H9 (cell line): ENCODE measurements at regions not wholly inside any gene's neighbourhood (a gene's known extent, or its start where the extent isn't known, plus 50 kb on each side); places are given as distances from the start of the nearest gene placed in this dataset.

Experiments used
- DNase-seq: peaks from one replicate; pipeline ENCODE4 v3.0.0-alpha.2; 2017
- H2AFZ ChIP-seq: one replicate; pipeline ENCODE4 v1.6.1; 2013; ENCODE audit warnings: mild to moderate bottlenecking, low read length, control low read depth, moderate library complexity
- H2AK5ac ChIP-seq: 2 replicates; pipeline ENCODE4 v1.6.1; 2013; ENCODE audit warnings: low read length, control low read depth, mixed read lengths; ENCODE audit not compliant: insufficient read length
- H2BK120ac ChIP-seq: one replicate; pipeline ENCODE4 v1.6.1; 2013; ENCODE audit warnings: low read depth, mild to moderate bottlenecking, low read length, control low read depth, inconsistent platforms; ENCODE audit not compliant: poor library complexity, severe bottlenecking
- H2BK12ac ChIP-seq: 2 replicates; pipeline ENCODE4 v1.6.1; 2013; ENCODE audit warnings: low read length, control low read depth, mixed read lengths, low read depth; ENCODE audit not compliant: insufficient read length
- H2BK15ac ChIP-seq: 2 replicates; pipeline ENCODE4 v1.6.1; 2013; ENCODE audit warnings: low read depth, low read length, control low read depth
- H2BK20ac ChIP-seq: one replicate; pipeline ENCODE4 v1.6.1; 2013; ENCODE audit warnings: low read depth, mild to moderate bottlenecking, low read length, control low read depth, inconsistent platforms; ENCODE audit not compliant: poor library complexity, severe bottlenecking
- H2BK5ac ChIP-seq: 2 replicates; pipeline ENCODE4 v1.6.1; 2013; ENCODE audit warnings: low read length, control low read depth, mixed read lengths; ENCODE audit not compliant: insufficient read length
- H3K14ac ChIP-seq: 2 replicates; pipeline ENCODE4 v1.6.1; 2013; ENCODE audit warnings: low read length, control low read depth; ENCODE audit not compliant: insufficient read depth
- H3K18ac ChIP-seq: 2 replicates; pipeline ENCODE4 v1.6.1; 2013; ENCODE audit warnings: low read depth, mild to moderate bottlenecking, mixed read lengths, low read length, control low read depth; ENCODE audit not compliant: insufficient read length
- H3K23ac ChIP-seq: 2 replicates; pipeline ENCODE4 v1.6.1; 2013; ENCODE audit warnings: low read length, control low read depth, mixed read lengths, low read depth; ENCODE audit not compliant: insufficient read length
- H3K23me2 ChIP-seq: 2 replicates; pipeline ENCODE4 v1.6.1; 2013; ENCODE audit warnings: low read depth, mild to moderate bottlenecking, mixed read lengths, low read length, control low read depth; ENCODE audit not compliant: insufficient read length, poor library complexity, severe bottlenecking
- H3K27ac ChIP-seq: 2 replicates; pipeline ENCODE4 v1.5.1; 2013; ENCODE audit warnings: low read length, control low read depth, mixed read lengths, low read depth; ENCODE audit not compliant: insufficient read length
- H3K27me3 ChIP-seq: 2 replicates; pipeline ENCODE4 v1.6.1; 2013; ENCODE audit warnings: low read length, control low read depth, inconsistent platforms; ENCODE audit not compliant: insufficient read depth
- H3K4ac ChIP-seq: 2 replicates; pipeline ENCODE4 v1.6.1; 2013; ENCODE audit warnings: low read depth, mild to moderate bottlenecking, control low read depth, inconsistent platforms, low read length, moderate library complexity
- H3K4me1 ChIP-seq: 2 replicates; pipeline ENCODE4 v1.6.1; 2013; ENCODE audit warnings: low read length, control low read depth, inconsistent platforms; ENCODE audit not compliant: insufficient read depth
- H3K4me2 ChIP-seq: 2 replicates; pipeline ENCODE4 v1.6.1; 2013; ENCODE audit warnings: low read length, control low read depth, mixed read lengths; ENCODE audit not compliant: insufficient read length, insufficient read depth
- H3K56ac ChIP-seq: 2 replicates; pipeline ENCODE4 v1.6.1; 2013; ENCODE audit warnings: low read depth, mild to moderate bottlenecking, mixed read lengths, low read length, control low read depth; ENCODE audit not compliant: insufficient read length
- H3K79me1 ChIP-seq: 2 replicates; pipeline ENCODE4 v1.6.1; 2013; ENCODE audit warnings: low read depth, mild to moderate bottlenecking, moderate library complexity, low read length, control low read depth, inconsistent platforms; ENCODE audit not compliant: insufficient read depth, poor library complexity, severe bottlenecking
- H3K79me2 ChIP-seq: 2 replicates; pipeline ENCODE4 v1.6.1; 2013; ENCODE audit warnings: low read length, control low read depth, inconsistent platforms; ENCODE audit not compliant: insufficient read depth
- H3K9ac ChIP-seq: 2 replicates; pipeline ENCODE4 v1.6.1; 2013; ENCODE audit warnings: low read length, control low read depth, mixed read lengths; ENCODE audit not compliant: insufficient read length; ENCODE audit errors: extremely low read depth
- H3K9me3 ChIP-seq: one replicate; pipeline ENCODE4 v1.6.1; 2013; ENCODE audit warnings: low read depth, low read length, inconsistent platforms; ENCODE audit not compliant: control insufficient read depth
- H3T11ph ChIP-seq: one replicate; pipeline ENCODE4 v1.6.1; 2013; ENCODE audit warnings: mild to moderate bottlenecking, low read length, control low read depth, inconsistent platforms
- H4K20me1 ChIP-seq: one replicate; pipeline ENCODE4 v1.6.1; 2013; ENCODE audit not compliant: control insufficient read depth, insufficient read length, insufficient read depth
- H4K5ac ChIP-seq: 2 replicates; pipeline ENCODE4 v1.6.1; 2013; ENCODE audit warnings: low read depth, mild to moderate bottlenecking, mixed read lengths, low read length, control low read depth; ENCODE audit not compliant: insufficient read length
- H4K8ac ChIP-seq: replicated peaks from 2 replicates; pipeline ENCODE4 v1.6.1; 2013; ENCODE audit warnings: low read length, control low read depth, mixed read lengths, low read depth; ENCODE audit not compliant: insufficient read length
- H4K91ac ChIP-seq: 2 replicates; pipeline ENCODE4 v1.6.1; 2013; ENCODE audit warnings: low read depth, mild to moderate bottlenecking, moderate library complexity, mixed read lengths, low read length, control low read depth; ENCODE audit not compliant: insufficient read length
- H3K27ac Mint-ChIP-seq, 3 experiments: 2 replicates in 2 of 3; 3 replicates in 1 of 3; pipeline ENCODE4 v1.8.0; 2020 to 2021; ENCODE audit warnings: mixed read lengths in 3 of 3, mild to moderate bottlenecking in 1 of 3, moderate library complexity in 1 of 3
- H3K27me3 Mint-ChIP-seq: 2 replicates; pipeline ENCODE4 v1.8.0; 2021; ENCODE audit warnings: low read depth, mild to moderate bottlenecking, moderate library complexity, mixed read lengths
- H3K36me3 Mint-ChIP-seq, 3 experiments: 2 replicates in 2 of 3; 3 replicates in 1 of 3; pipeline ENCODE4 v1.8.0; 2020 to 2021; ENCODE audit warnings: low read depth in 3 of 3, mixed read lengths in 3 of 3; ENCODE audit not compliant: insufficient read depth in 1 of 3
- H3K4me1 Mint-ChIP-seq, 2 experiments: 2 replicates each; pipeline ENCODE4 v1.8.0; 2020; ENCODE audit warnings: mixed read lengths in 2 of 2
- H3K4me3 Mint-ChIP-seq, 2 experiments: 2 replicates in 1 of 2; 3 replicates in 1 of 2; pipeline ENCODE4 v1.8.0; 2020 to 2021; ENCODE audit warnings: mild to moderate bottlenecking in 2 of 2, mixed read lengths in 2 of 2, moderate library complexity in 1 of 2
- H3K9me3 Mint-ChIP-seq, 2 experiments: 2 replicates in 1 of 2; 3 replicates in 1 of 2; pipeline ENCODE4 v1.8.0; 2020; ENCODE audit warnings: mild to moderate bottlenecking in 2 of 2, mixed read lengths in 2 of 2, moderate library complexity in 1 of 2
- WGBS: extraction: QIAGEN DNeasy Blood & Tissue Kit; methylation state at CpG from one replicate; pipeline ENCODE4 v1.1.7; 2013; ENCODE audit warnings: missing lambda C conversion rate, low lambda C conversion rate, mixed read lengths; ENCODE audit not compliant: insufficient read length; ENCODE audit errors: extremely low coverage; 5-methylcytosine and 5-hydroxymethylcytosine counted together
- TF ChIP-seq, protein P1 (sequence below): fragments of 200-600 bp; sonication (generic); conservative IDR thresholded peaks from 3 replicates; pipeline ENCODE4 v1.8.0; 2021; ENCODE audit warnings: antibody characterized with exemption, mild to moderate bottlenecking

DNA sequence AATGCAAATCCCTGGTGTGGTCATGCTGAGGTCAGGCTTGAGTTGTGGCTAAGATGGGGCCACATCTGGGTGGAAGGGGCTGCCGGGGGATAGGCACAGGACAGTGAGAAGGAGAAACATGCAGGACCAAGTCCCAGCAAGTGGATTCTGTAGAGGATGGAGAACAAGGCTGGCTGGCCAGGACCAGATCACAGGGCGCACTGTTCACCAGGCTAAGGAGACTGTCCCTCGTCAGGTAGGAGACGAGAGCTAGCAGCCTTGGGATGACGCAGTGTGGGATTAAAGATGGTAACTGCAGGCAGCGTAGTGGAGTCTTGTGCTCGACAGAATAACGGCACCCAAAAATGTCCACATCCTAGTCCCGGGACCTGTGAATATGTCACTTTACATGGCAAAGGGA lies 336.1 kb downstream of the BCL11B start:
- Histone ChIP-seq H2BK20ac (no peak overlapping the region), H2AK5ac (no peak overlapping the region), H3K79me2 (no peaks in the 10 kb centered on the region), H3K9ac (no peak overlapping the region), H2AFZ (no peak overlapping the region), H3K27me3 (no peaks in the 10 kb centered on the region), H3K14ac (no peak overlapping the region), H3K9me3 (no peaks in the 10 kb centered on the region), H3T11ph (no peak overlapping the region), H2BK15ac (no peak overlapping the region), H4K5ac (no peak overlapping the region), H3K23ac (no peak overlapping the region), H3K4me1 (no peaks in the 10 kb centered on the region), H4K91ac (no peak overlapping the region), H3K27ac (no peak overlapping the region), H4K8ac (no peak overlapping the region), H3K56ac (no peak overlapping the region), H3K79me1 (no peaks in the 10 kb centered on the region), H2BK12ac (no peak overlapping the region), H4K20me1 (no peaks in the 10 kb centered on the region), H2BK5ac (no peak overlapping the region), H3K4me2 (no peak overlapping the region), H2BK120ac (no peak overlapping the region), H3K23me2 (no peaks in the 10 kb centered on the region), H3K4ac (no peak overlapping the region), H3K18ac (no peak overlapping the region)
- no peaks in the 10 kb centered on the region for H3K9me3 Mint-ChIP-seq
- WGBS, result no CpG with 5 or more reads among the region's 9 CpGs
- peaks cover 2% of the 10 kb centered on the region for H3K27me3 Mint-ChIP-seq
- H3K36me3 Mint-ChIP-seq, result no peaks in the 10 kb centered on the region
- no peak overlapping the region for H3K27ac Mint-ChIP-seq
- TF ChIP-seq, protein P1, sequence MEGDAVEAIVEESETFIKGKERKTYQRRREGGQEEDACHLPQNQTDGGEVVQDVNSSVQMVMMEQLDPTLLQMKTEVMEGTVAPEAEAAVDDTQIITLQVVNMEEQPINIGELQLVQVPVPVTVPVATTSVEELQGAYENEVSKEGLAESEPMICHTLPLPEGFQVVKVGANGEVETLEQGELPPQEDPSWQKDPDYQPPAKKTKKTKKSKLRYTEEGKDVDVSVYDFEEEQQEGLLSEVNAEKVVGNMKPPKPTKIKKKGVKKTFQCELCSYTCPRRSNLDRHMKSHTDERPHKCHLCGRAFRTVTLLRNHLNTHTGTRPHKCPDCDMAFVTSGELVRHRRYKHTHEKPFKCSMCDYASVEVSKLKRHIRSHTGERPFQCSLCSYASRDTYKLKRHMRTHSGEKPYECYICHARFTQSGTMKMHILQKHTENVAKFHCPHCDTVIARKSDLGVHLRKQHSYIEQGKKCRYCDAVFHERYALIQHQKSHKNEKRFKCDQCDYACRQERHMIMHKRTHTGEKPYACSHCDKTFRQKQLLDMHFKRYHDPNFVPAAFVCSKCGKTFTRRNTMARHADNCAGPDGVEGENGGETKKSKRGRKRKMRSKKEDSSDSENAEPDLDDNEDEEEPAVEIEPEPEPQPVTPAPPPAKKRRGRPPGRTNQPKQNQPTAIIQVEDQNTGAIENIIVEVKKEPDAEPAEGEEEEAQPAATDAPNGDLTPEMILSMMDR, result no peak
- H3K4me1 Mint-ChIP-seq, result peaks cover 0 to 6% of the 10 kb centered on the region in 2 experiments; a peak in 2 of 4 replicates
- DNase-seq, result no peak
- no peak overlapping the region for H3K4me3 Mint-ChIP-seq
